Uterus (tissue), 3 donors: ENCODE measurements at regions not wholly inside any gene's neighbourhood (a gene's known extent, or its start where the extent isn't known, plus 50 kb on each side); places are given as distances from the start of the nearest gene placed in this dataset.
"Not testable (repeated sequence)": the region's sequence is repeated elsewhere in the genome, so short reads cannot be mapped to it uniquely, and the experiment has no call there.

Source experiments
- DNase-seq, 2 donors: peaks; one replicate each; pipeline ENCODE4 v3.0.0-alpha.2; 2019 to 2020
- H3K27ac ChIP-seq, 2 donors: fragments of 200-600 bp; sonication (generic); 1 replicate in 1 of 2; 2 replicates in 1 of 2; pipeline ENCODE4 v1.5.1; 2016 to 2018
- H3K27me3 ChIP-seq, 2 donors: fragments of 200-600 bp; sonication (generic); one replicate each; pipeline ENCODE4 v1.5.1; 2018 to 2019; ENCODE audit warnings: control low read depth in 1 of 2
- H3K36me3 ChIP-seq, 2 donors: fragments of 200-600 bp; sonication (generic); one replicate each; pipeline ENCODE4 v1.5.1; 2019; ENCODE audit warnings: control low read depth in 1 of 2
- H3K4me1 ChIP-seq, 2 donors: fragments of 200-600 bp; sonication (generic); one replicate each; pipeline ENCODE4 v1.5.1; 2018 to 2019; ENCODE audit warnings: control low read depth in 1 of 2
- H3K4me3 ChIP-seq, 2 donors: fragments of 200-600 bp; sonication (generic); 1 replicate in 1 of 2; 2 replicates in 1 of 2; pipeline ENCODE4 v1.5.1; 2018 to 2019; ENCODE audit warnings: mild to moderate bottlenecking in 1 of 2
- H3K9me3 ChIP-seq, 2 donors: fragments of 200-600 bp; sonication (generic); one replicate each; pipeline ENCODE4 v1.5.1; 2019; ENCODE audit warnings: control low read depth in 1 of 2
- POLR2A ChIP-seq, 2 donors: fragments of 450-650 bp; IDR thresholded peaks; one replicate each; pipeline ENCODE4 v1.6.1; 2016; ENCODE audit warnings: antibody characterized with exemption in 2 of 2, mild to moderate bottlenecking in 1 of 2, moderate library complexity in 1 of 2
- intact Hi-C: fragments of 100-400 bp; cut with DNase I; formaldehyde crosslinking; loops from one replicate; pipeline ENCODE4 v1.15.1; 2023; ENCODE audit warnings: low total_unique reads
- TF ChIP-seq, protein P1 (sequence below), 4 experiments: fragments of 200-600 bp in 2 of 4; fragments of 450-650 bp in 2 of 4; sonication (generic) in 2 of 4; IDR thresholded peaks; one replicate each; pipeline ENCODE4 v1.5.1; 2016 to 2019; ENCODE audit warnings: antibody characterized with exemption in 4 of 4, mild to moderate bottlenecking in 2 of 4, moderate library complexity in 1 of 4
- donor health status: DM: yes; HTN: yes; CAD: no.

DNA sequence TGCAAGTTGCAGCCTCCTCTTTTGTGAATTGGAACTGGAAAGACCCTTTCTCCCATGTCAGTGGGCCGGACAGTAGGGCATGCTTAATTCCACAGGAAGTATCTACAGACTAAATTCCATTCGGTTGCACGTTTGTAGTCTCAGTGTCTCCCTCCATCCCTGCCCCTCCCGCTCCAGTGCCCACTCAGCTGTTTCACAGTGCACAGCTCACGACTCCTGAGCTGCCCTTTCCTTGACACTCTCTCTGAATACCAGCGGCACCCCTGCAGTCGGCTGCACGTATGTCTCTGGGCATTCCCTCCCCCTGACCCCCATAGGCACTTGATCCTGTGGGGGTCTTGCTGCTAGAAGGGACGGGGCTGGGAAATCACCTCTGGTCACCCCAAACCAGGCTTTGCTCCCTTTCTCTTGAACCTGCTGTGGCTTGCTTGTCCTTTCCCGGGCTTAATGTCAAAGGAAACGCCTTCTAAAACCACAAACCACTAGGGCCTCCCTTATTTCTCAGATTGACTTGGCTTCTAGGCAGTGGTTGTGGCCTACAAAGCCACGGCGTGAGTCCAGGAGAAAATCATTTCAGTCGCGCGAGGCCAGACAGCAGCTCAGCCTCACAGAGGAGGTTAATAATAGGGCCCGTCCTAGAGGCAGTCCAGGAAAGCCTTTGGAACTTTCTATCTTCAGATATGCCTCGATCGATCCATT lies 365.3 kb upstream of the PROX1 start:
- Histone ChIP-seq H3K27ac (no peak overlapping the region), H3K36me3 (no peaks in the 10 kb centered on the region), H3K9me3 (peaks cover 0 to 2% of the 10 kb centered on the region in 2 donors), H3K4me1 (no peaks in the 10 kb centered on the region), H3K4me3 (no peak overlapping the region), H3K27me3 (no peaks in the 10 kb centered on the region)
- TF ChIP-seq, protein P1, sequence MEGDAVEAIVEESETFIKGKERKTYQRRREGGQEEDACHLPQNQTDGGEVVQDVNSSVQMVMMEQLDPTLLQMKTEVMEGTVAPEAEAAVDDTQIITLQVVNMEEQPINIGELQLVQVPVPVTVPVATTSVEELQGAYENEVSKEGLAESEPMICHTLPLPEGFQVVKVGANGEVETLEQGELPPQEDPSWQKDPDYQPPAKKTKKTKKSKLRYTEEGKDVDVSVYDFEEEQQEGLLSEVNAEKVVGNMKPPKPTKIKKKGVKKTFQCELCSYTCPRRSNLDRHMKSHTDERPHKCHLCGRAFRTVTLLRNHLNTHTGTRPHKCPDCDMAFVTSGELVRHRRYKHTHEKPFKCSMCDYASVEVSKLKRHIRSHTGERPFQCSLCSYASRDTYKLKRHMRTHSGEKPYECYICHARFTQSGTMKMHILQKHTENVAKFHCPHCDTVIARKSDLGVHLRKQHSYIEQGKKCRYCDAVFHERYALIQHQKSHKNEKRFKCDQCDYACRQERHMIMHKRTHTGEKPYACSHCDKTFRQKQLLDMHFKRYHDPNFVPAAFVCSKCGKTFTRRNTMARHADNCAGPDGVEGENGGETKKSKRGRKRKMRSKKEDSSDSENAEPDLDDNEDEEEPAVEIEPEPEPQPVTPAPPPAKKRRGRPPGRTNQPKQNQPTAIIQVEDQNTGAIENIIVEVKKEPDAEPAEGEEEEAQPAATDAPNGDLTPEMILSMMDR (IDR thresholded peaks at IDR 0.05): no peak
- no peak for TF ChIP-seq POLR2A (IDR thresholded peaks at IDR 0.05)
- DNase-seq: no peak
- intact Hi-C loops: no loop called here

DNA sequence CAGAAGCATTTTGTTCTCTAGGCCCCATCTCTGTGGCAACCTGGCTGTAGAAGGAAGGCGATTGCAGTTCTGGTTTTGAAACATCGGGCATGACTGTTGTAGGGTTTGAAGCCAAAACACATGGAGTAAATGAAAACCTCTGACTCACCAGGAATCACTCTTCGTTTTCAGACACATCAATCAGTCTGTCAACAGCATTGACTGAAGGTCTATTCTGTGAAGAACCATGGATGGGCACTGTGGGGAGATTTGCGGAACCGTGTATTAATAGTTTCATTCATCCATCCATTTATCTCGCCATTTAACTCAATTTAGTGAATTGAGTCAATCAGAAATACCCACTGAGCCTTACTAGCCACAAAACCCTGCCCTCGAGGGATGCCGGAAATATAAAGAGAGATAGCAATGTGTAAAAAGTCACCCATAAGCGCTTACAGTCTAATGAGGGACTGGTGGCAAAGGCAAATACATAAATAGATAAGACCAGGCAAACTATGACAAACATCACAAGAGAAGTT lies 364.6 kb upstream of the PROX1 start:
- intact Hi-C loops: no loop called here
- H3K9me3 ChIP-seq: peaks cover 0 to 2% of the 10 kb centered on the region in 2 donors
- no peaks in the 10 kb centered on the region for H3K4me1 ChIP-seq
- no peak for DNase-seq
- no peak overlapping the region for H3K4me3 ChIP-seq
- TF ChIP-seq POLR2A (IDR thresholded peaks at IDR 0.05): no peak
- TF ChIP-seq, protein P1 (IDR thresholded peaks at IDR 0.05): no peak
- H3K27ac ChIP-seq: no peak overlapping the region
- no peaks in the 10 kb centered on the region for H3K27me3 ChIP-seq
- H3K36me3 ChIP-seq: no peaks in the 10 kb centered on the region

DNA sequence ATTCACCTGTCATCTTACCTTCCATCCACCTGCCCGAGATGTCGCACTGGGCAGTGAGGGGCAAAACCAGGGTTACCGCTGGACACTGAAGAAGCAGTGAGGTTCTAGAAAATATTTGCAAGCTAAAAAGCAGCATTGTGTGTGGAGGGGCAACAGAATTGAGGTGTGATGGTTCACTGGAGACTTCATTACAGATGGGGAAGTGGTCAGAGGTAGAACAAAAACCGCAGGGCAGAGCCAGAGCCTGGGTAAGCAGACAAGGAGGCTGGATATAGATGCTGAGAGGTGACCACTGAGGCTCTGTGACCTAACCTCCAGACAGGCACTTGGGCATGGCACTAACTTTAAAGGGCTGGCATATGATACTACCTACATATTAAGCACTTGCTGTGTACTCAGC lies 363.9 kb upstream of the PROX1 start:
- no peak for DNase-seq
- peaks cover 0 to 2% of the 10 kb centered on the region in 2 donors for H3K9me3 ChIP-seq
- intact Hi-C loops: no loop called here

DNA sequence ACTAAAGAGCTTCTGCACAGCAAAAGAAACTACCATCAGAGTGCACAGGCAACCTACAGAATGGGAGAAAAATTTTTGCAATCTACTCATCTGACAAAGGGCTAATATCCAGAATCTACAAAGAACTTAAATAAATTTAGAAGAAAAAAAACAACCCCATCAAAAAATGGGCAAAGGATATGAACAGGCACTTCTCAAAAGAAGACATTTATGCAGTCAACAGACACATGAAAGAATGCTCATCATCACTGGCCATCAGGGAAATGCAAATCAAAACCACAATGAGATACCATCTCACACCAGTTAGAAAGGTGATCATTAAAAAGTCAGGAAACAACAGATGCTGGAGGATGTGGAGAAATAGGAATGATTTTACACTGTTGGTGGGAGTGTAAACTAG lies 351.0 kb upstream of the PROX1 start:
- not testable (repeated sequence) for H3K4me3 ChIP-seq, DNase-seq

More for the DNA sequence above, 363.9 kb upstream of the PROX1 start:
- Histone ChIP-seq H3K4me1 (no peaks in the 10 kb centered on the region), H3K36me3 (no peaks in the 10 kb centered on the region), H3K27me3 (no peaks in the 10 kb centered on the region), H3K4me3 (no peak overlapping the region), H3K27ac (no peak overlapping the region)
- no peak for TF ChIP-seq POLR2A (IDR thresholded peaks at IDR 0.05)
- TF ChIP-seq, protein P1 (IDR thresholded peaks at IDR 0.05): no peak

DNA sequence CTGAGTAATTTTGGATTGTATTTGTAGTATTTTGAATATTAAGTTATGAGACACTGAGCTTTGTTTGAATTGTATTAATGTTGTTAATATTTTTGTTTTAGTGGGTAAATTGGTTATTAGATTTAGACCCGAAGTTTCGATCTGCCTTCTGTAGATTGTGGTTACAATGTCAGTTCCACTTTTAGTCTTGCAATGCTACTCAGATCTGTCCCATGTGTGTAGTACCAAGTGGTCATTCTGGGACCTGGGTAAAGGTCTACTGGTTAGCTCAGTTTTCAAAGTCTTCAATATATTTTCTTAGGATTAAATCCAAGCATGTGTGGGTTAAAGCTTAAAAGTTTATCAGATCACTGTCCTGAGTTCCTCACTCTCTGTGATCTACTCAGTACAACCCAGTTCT lies 346.5 kb upstream of the PROX1 start:
- no peaks in the 10 kb centered on the region for H3K4me1 ChIP-seq
- H3K9me3 ChIP-seq: no peaks in the 10 kb centered on the region
- H3K36me3 ChIP-seq: no peaks in the 10 kb centered on the region
- H3K27me3 ChIP-seq: no peaks in the 10 kb centered on the region
- intact Hi-C loops: no loop called here
- DNase-seq: no peak
- H3K4me3 ChIP-seq: no peak overlapping the region
- no peak overlapping the region for H3K27ac ChIP-seq
- TF ChIP-seq POLR2A (IDR thresholded peaks at IDR 0.05): no peak
- TF ChIP-seq, protein P1 (IDR thresholded peaks at IDR 0.05): no peak

More for the DNA sequence above, 351.0 kb upstream of the PROX1 start:
- H3K9me3 ChIP-seq, H3K4me1 ChIP-seq, H3K36me3 ChIP-seq, H3K27ac ChIP-seq, H3K27me3 ChIP-seq, intact Hi-C loops: not testable (repeated sequence)
